Stimulated activated CD8-positive, alpha-beta memory T cell treated with anti-CD3 and anti-CD28 coated beads, Interleukin-2, amount 100 ng/mL, for 48 hours (primary cell): ENCODE measurements at regions not wholly inside any gene's neighbourhood (a gene's known extent, or its start where the extent isn't known, plus 50 kb on each side); places are given as distances from the start of the nearest gene placed in this dataset.

Source experiments
- DNase-seq, 2 donors: peaks; one replicate each; pipeline ENCODE4 v3.0.0-alpha.2; 2020; ENCODE audit warnings: low read depth in 2 of 2

- DNase-seq: no peak
Observed at GRCh38 chr4:151940926-151941617, 180.3 kb upstream of the GATB start.

- no peak for DNase-seq
Observed at GRCh38 chr4:151940291-151940690, 179.5 kb upstream of the GATB start.

DNA sequence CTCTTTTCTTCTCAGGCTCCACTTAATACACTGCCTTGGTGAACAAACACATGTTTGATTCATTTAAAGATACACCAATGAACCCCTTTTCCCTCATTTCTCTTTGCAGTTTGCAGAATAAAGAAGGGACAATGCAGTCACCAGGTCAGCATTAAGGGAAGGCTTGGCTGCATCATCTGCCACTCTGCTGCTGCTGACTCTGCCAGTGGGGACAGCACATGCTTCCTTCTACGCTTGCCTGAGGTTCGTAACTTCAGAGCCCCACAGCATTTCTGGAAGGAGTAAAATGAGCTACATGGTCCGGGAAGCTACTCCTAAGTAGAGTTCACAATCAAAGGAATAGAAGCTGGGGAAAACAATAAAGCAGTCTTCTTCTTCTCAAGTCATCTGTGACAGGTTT, 178.9 kb upstream of the GATB start:
- DNase-seq: no peak

DNA sequence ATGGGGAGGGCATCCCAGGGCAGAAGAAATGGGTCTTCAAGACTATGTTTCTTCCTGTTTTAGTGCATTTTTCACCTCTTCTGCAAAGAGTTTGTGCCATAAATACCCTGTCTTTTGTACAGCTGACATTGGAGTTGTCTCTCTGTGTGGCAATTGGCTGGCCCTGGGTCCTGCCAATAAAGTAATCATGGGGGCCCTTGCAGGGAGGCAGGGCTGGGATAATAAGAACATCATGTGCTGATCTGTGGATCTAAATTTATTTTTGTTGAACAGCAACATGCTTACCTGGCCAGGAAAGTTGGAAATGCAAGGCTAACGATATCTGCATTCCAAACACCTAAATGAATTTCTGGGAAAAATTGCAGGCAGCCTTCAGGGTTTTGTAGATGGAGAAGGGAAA, 174.6 kb upstream of the GATB start:
- DNase-seq: no peak

DNA sequence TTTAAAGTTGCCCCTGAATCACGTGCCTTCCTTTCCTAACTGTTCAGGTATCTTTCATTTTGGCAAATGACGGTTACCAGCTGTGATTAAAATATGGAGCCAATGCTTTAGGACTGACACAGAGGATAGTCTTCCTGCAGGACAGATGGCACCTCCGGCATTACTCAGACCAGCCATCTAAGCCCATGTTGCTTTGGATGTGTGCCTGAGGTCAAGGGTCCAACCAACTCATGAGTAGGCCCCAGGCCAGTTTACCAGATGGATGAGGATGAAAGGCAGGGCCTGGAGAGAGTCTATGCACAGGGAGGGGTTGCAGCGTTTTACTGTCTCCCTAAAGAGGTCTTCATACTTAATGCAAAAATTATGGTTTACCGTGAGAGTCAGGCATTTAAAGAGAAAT, 174.0 kb upstream of the GATB start:
- DNase-seq: no peak

DNA sequence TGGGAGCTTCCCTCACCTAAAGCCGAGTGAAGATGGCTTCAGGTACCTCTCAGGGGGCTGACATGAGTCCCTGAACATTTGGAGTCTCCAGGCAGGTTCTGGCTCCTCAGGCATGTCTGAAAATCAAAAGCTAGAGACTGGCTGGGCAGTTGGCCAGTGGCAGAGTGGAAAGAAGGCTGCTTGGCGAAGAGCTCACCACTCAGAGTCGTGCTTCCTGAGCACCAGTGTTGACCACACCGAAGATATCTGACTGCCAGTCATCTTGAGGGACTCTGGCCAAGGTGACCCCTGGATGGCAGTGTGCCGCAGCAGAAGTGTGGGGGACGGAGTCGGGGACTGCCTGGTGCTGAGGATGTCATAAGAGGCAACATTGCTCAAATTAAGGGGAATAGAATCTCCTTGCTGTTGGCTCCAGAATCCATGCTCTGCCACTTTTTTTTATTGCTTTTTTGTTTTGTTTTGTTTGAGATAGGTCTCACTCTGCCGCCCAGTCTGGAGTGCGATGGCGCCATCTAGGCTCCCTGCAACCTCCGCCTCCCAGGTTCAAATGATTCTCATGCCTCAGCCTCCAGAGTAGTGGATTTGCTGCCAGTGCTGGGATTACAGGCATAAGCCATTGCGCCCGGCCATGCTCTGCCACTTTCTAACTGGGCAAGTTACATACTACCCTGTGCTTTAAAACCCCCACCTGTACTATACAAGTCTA, 172.5 kb upstream of the GATB start:
- DNase-seq: no peak

DNA sequence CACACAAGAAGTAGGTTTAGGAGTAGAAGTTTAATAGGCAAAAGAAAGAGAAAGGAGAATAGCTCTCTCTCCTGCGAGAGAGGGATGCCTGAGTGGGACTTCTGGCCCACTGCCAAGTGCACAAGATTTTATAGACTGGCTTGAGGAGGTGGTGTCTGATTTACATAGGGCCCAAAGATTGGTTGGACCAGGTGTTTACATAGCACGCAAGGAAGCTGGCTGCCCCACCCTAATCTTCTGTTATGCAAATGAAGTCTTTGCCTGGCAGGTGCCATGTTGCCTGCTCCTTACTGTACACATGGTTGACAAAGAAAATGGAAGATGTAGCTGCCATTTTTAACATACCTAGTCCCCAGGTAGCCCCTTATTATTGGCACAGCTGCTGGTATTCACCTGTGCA, 170.8 kb upstream of the GATB start:
- no peak for DNase-seq

DNA sequence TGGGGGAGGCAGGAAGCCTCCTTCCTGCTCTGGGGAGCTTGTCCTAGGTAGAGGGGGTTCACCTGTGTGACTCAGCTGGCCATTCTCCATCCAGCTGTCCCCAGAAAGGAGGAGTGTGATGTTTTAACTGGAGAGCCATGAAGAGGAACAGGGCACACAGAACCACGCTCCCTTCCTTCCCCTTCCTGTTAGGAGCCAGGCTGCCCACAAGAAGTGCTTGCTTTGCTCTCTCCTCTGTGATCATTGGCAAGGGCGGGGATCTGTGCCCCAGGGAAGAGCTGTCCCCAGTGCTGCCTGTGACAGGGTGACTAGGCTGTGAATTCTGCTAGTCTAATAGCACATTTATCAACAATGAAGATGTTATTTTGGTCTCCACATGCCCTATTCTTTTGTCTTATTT, 169.6 kb upstream of the GATB start:
- DNase-seq: no peak

DNA sequence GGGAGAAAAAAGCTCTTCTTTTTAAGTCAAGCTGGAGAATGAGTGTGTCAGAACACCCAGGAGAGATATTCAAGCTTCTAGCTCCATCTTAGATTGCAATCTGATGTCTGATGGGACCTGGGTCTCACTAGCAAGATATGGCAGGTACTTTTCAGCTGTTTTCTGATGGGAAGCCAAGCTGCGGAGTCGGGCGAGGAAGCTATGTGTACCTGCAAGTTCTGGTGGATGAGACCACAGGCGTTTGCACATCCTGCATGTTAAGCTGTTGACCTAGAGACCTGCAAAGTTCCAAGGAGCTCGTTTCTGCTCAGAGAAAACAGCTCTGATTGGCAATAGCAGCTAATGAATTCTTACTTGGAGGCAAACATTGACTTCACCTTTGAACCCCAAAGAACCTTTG, 167.3 kb upstream of the GATB start:
- DNase-seq: no peak

- no peak for DNase-seq
Observed at GRCh38 chr4:151922811-151923210, 162.0 kb upstream of the GATB start.

- no peak for DNase-seq
Observed at GRCh38 chr4:151922306-151922705, 161.5 kb upstream of the GATB start.

- no peak for DNase-seq
Observed at GRCh38 chr4:151921811-151922210, 161.0 kb upstream of the GATB start.

- DNase-seq: no peak
Observed at GRCh38 chr4:151921386-151921785, 160.6 kb upstream of the GATB start.

- DNase-seq: no peak
Observed at GRCh38 chr4:151917145-151917734, 156.4 kb upstream of the GATB start.

GRCh38 chr4:151912632-151913031, 151.8 kb upstream of the GATB start:
- DNase-seq: no peak

DNA sequence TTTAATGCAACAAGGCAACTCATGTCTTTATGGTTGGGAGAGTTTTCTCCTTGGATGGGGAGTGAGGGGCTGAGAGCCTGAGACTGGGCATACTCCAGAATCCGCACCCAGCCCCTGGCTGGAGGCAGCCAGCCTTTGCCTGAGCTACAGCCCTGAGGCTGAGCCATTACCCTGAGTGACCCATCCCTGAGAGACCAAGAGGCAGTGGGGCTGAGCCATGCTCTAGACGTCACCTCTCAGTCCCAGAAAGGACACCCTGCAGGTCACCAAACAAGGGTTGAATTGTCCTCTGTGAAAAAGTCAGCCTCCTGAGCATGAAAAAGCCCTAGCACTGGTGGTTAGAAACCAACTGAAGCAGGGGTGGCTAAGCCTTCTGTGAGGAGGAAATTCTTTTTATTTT, 151.2 kb upstream of the GATB start:
- no peak for DNase-seq

GRCh38 chr4:151908734-151909497, 148.1 kb upstream of the GATB start:
- no peak for DNase-seq

GRCh38 chr4:151908201-151908600, 147.4 kb upstream of the GATB start:
- DNase-seq: no peak

DNA sequence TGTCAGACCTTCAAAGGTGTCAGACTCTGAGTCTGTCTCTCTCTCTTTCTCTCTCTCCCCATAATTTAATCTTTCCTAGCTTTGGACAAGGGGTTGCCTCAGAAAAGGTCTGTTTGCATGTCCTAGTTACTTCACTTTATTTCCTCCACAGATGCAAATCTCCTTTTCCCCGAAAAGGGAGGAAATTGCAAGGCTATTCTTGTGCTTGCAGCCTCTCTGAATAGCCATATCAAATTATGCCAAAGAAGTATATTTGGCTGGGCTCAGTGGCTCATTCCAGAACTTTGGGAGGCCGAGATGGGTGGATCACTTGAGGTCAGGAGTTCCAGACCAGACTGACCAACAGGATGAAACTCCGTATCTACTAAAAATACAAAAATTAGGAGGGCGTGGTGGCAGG, 145.6 kb upstream of the GATB start:
- no peak for DNase-seq

DNA sequence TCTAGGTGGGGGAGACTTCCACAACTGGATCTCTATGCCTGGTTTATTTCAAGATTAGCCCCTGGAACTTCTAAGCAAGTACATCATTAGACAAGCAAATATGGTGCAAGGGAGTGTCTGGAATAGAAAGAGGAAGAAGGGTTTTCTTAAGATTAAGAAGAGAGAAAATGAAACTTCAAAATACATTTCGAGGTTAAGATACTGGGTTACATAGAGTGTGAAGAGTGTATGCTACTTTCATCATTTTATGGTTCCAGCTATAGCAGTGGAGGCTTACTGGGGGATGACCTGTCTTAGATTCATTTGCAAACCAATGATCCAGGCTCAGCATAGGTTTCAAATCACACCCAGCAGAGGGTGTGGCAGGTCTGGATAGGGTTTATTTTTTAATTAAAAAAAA, 144.4 kb upstream of the GATB start:
- no peak for DNase-seq

DNA sequence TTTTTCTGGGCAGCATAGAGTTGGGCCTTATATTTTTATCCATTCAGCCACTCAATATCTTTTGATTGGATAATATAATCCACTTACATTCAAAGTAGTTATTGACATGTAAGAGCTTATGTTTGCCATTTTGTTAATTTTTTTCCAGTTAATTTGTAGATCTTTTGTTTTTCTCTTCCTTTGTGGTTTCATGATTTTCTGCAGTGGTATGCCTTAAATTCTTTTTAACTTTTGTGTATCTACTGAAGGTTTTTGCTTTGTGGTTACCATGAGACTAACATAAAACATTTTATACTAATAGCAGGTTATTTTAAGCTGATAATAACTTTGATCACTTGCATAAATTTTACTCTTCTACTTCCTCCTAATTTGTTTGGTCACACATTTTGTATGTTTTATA, 140.8 kb upstream of the GATB start:
- DNase-seq: no peak

GRCh38 chr4:151896880-151897279, 136.1 kb upstream of the GATB start:
- DNase-seq: no peak

- DNase-seq: no peak
Observed at GRCh38 chr4:151895671-151896070, 134.9 kb upstream of the GATB start.
